T47D (cell line): ENCODE measurements at regions not wholly inside any gene's neighbourhood (a gene's known extent, or its start where the extent isn't known, plus 50 kb on each side); places are given as distances from the start of the nearest gene placed in this dataset.
"Not testable (repeated sequence)": the region's sequence is repeated elsewhere in the genome, so short reads cannot be mapped to it uniquely, and the experiment has no call there.

Experiments used
- DNase-seq, 2 experiments: peaks; one replicate each; pipeline versions ENCODE4 v3.0.0 to v3.0.0-alpha.2; 2011 to 2012; ENCODE audit warnings: low read depth in 1 of 2, low spot score in 1 of 2
- JUND ChIP-seq: IDR thresholded peaks from 2 replicates; pipeline ENCODE4 v1.6.1; 2012; ENCODE audit warnings: low read depth
- in situ Hi-C: cut with HindIII; loops from 2 replicates; pipeline ENCODE4 v1.10.0; 2016; ENCODE audit warnings: low sequenced_read_pairs, low pct_unique_long_range_greater_than_20kb

DNA sequence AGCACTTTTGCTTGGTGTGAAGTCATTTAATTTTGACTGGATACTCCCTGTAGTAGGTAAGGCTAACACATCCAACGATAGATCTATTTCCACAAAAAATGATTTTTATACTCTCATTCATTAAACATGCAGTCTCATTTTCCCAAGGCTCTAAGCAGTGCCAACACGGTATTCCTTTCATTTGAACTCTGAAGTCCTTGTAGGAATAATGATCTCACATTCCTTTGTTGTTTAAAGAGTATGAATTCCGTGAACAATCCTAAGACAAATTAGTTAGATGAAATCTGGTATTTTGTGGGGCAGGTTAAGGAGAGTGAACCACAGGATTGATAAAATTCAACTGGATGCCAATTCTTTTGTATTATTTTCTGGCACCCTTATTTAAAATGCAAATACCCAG is 66.6 kb downstream of the LACC1 start:
- no peak for DNase-seq
- in situ Hi-C loops: no loop called here
- TF ChIP-seq JUND: no peak

- DNase-seq: no peak
- no peak for TF ChIP-seq JUND
- in situ Hi-C loops: no loop called here
These were observed 68.3 kb downstream of the LACC1 start for GRCh38 chr13:43947897-43948458.

DNA sequence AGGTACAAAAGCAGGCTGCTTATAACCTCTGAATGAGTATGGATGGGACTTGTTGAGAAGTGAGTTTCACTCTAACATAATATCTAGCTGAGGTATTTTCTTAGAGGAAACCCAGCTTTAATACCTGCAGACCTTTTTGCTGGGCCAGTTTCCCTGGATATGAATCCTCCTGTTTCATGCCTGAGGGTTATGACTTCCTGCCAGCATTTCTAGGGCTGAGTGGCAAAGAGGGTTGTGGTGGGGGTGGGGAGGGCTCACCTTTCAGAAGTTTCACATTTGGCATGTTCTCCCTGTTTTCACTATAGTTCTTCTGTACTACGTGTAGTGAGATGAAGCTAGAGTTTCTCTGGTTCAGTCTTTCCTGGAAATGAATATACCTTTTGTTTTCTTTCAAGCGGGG is 73.7 kb downstream of the LACC1 start:
- DNase-seq: peak in 1 of 2 experiments; percentile 68
- no peak for TF ChIP-seq JUND
- in situ Hi-C loops: no loop called here

DNA sequence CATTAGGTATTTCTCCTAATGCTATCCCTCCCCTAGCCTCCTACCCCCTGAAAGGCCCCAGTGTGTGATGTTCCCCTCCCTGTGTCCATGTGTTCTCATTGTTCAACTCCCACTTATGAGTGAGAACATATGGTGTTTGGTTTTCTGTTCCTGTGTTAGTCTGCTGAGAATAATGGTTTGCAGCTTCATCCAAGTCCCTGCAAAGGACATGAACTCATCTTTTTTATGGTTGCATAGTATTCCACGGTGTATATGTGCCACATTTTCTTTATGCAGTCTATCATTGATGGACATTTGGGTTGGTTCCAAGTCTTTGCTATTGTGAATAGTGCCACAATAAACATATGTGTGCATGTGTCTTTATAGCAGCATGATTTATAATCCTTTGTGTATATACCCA is 77.3 kb downstream of the LACC1 start:
- in situ Hi-C loops: not testable (repeated sequence)

DNA sequence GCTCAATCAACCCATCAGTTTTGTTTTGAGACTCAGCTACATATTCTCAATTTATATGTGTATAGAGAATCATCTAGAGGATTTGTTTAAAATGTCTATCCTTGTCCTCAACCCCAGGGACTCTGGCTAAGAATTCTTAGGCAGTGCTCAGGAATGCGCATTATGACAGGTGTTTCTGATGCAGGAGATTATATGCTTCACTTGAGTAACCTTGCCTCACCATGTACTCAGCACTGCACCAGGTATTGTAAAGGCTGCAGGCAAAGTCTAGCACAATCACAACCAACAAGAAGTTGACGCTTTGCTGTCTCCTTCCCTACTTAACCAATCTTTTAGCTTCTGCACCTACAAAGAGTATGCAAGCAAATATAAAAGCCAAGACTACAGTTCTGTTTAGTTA is 79.6 kb downstream of the LACC1 start:
- DNase-seq: peak; percentile 14 to 79
- no peak for TF ChIP-seq JUND
- in situ Hi-C loops: no loop called here

More for the DNA sequence above, 77.3 kb downstream of the LACC1 start:
- not testable (repeated sequence) for DNase-seq

DNA sequence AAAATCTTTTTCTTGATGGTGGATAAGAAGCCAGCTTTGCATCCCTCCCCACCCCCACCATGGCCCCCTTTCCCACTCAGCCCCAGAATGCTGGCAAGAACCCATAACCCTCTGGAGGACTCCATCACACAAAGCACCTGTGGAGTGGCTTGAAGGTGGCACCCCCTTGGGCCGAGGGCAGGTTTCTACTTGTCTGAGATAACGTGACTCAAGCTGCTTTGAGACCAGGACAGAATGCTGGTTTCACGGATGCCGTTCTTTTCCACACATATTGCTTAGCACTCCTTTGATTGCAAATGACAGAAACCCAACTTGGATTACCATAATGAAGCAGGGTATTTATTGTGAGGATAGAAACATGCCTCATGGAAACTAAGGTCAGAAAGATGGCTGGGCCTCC is 82.2 kb downstream of the LACC1 start:
- in situ Hi-C loops: no loop called here
- TF ChIP-seq JUND: no peak
- no peak for DNase-seq

DNA sequence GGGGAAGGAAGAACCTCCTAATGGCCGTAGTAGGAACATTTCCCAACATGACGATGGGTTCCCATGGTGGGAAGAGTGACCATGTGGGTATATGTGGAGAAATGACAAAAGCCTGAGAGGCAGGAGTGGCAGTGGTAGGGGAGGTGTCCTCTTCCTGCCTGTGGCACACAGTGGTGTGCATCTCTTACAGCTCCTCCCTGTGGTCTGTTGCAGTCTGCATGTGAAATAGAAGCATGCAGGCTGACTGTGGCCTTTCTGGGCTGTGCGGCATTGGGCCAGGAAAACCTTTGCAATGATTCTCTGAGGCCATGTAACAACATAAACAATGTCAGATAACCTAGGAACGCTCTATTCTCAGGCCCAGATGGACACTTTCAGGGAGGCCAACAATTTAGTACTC is 84.0 kb downstream of the LACC1 start:
- peak in 1 of 2 experiments; percentile 51 for DNase-seq
- in situ Hi-C loops: no loop called here
- no peak for TF ChIP-seq JUND

GRCh38 chr13:43964698-43965458 is 85.2 kb downstream of the LACC1 start:
- no peak for TF ChIP-seq JUND
- in situ Hi-C loops: no loop called here
- no peak for DNase-seq

DNA sequence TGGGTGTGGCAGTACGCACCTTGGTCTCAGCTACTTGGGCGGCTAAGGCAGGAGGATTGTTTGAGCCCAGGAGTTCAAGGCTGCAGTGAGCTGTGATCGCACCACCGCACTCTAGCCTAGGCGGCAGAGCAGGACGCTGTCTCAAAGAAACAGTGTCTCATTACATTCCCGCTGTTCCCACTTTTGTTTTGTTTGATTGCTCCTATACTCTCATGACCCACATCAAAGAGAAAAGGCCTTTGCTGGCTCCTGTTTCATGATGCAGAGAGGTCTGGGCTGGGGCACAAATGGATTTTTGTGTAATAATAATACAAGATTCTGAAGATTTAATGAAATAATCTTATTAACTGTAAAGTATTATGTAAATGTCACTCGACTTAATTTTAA is 85.7 kb downstream of the LACC1 start:
- in situ Hi-C loops: no loop called here
- no peak for TF ChIP-seq JUND
- DNase-seq: no peak

GRCh38 chr13:43968251-43968942 is 88.7 kb downstream of the LACC1 start:
- in situ Hi-C loops, DNase-seq: not testable (repeated sequence)

DNA sequence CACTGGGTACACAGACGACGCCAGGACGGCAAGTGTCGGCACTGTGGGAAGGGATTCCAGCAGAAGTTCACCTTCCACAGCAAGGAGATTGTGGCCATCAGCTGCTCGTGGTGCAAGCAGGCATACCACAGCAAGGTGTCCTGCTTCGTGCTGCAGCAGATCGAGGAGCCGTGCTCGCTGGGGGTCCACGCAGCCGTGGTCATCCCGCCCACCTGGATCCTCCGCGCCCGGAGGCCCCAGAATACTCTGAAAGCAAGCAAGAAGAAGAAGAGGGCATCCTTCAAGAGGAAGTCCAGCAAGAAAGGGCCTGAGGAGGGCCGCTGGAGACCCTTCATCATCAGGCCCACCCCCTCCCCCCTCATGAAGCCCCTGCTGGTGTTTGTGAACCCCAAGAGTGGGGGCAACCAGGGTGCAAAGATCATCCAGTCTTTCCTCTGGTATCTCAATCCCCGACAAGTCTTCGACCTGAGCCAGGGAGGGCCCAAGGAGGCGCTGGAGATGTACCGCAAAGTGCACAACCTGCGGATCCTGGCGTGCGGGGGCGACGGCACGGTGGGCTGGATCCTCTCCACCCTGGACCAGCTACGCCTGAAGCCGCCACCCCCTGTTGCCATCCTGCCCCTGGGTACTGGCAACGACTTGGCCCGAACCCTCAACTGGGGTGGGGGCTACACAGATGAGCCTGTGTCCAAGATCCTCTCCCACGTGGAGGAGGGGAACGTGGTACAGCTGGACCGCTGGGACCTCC is 89.4 kb downstream of the LACC1 start:
- in situ Hi-C loops, DNase-seq: not testable (repeated sequence)

DNA sequence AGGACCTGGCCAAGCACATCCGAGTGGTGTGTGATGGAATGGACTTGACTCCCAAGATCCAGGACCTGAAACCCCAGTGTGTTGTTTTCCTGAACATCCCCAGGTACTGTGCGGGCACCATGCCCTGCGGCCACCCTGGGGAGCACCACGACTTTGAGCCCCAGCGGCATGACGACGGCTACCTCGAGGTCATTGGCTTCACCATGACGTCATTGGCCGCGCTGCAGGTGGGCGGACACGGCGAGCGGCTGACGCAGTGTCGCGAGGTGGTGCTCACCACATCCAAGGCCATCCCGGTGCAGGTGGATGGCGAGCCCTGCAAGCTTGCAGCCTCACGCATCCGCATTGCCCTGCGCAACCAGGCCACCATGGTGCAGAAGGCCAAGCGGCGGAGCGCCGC is 90.2 kb downstream of the LACC1 start:
- in situ Hi-C loops: not testable (repeated sequence)

DNA sequence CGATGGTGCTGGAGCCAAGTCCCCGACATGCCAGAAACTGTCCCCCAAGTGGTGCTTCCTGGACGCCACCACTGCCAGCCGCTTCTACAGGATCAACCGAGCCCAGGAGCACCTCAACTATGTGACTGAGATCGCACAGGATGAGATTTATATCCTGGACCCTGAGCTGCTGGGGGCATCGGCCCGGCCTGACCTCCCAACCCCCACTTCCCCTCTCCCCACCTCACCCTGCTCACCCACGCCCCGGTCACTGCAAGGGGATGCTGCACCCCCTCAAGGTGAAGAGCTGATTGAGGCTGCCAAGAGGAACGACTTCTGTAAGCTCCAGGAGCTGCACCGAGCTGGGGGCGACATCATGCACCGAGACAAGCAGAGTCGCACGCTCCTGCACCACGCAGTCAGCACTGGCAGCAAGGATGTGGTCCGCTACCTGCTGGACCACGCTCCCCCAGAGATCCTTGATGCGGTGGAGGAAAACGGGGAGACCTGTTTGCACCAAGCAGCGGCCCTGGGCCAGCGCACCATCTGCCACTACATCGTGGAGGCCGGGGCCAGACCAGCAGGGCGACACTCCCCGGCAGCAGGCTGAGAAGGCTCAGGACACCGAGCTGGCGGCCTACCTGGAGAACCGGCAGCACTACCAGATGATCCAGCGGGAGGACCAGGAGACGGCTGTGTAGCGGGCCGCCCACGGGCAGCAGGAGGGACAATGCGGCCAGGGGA is 91.0 kb downstream of the LACC1 start:
- in situ Hi-C loops, DNase-seq: not testable (repeated sequence)

More for the DNA sequence above, 90.2 kb downstream of the LACC1 start:
- not testable (repeated sequence) for DNase-seq

DNA sequence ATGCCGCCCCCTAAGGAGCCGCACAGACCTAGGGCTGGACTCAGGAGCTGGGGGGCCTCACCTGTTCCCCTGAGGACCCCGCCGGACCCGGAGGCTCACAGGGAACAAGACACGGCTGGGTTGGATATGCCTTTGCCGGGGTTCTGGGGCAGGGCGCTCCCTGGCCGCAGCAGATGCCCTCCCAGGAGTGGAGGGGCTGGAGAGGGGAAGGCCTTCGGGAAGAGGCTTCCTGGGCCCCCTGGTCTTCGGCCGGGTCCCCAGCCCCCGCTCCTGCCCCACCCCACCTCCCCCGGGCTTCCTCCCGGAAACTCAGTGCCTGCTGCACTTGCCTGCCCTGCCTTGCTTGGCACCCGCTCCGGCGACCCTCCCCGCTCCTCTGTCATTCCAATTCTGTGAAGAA is 91.6 kb downstream of the LACC1 start:
- DNase-seq, in situ Hi-C loops: not testable (repeated sequence)
